ENCODE measurements at regions not wholly inside any gene's neighbourhood (a gene's known extent, or its start where the extent isn't known, plus 50 kb on each side); places are given as distances from the start of the nearest gene placed in this dataset.

DNA sequence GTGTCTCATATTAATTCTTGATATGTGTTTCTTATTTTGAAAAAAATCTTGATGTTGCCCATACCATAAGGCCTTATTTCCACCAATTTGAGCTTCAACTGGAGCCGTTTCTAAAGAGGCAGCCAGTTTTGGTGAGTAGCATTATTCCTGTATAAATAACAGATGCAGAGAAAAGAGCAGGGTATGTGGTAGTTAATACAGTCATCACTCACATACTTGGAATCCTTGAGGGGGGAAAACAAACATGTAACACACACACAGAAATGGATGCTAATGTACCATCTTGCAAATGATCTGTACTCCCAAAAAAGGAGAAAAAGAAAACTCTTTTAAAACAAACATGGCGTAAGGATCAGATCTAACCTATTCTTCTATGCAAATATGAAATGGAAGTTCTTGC, 389.7 kb downstream of the GPM6A start:
- Mint-ChIP-seq H3K27ac (no peak overlapping the region), H3K9me3 (no peaks in the 10 kb centered on the region), H3K4me3 (no peak overlapping the region), H3K27me3 (ENCODE audit: insufficient read depth, low read depth, poor library complexity) (peaks cover 6% of the 10 kb centered on the region), H3K36me3 (ENCODE audit: low read depth) (no peaks in the 10 kb centered on the region), H3K4me1 (peaks cover 3% of the 10 kb centered on the region; the same call in 2 of the 3 replicates)
- H4K20me1 ChIP-seq (replicated peaks; ENCODE audit: insufficient read depth): no peaks in the 10 kb centered on the region
- no peak for DNase-seq (ENCODE audit: low spot score)
- no peaks in the 10 kb centered on the region for H3K9me2 ChIP-seq (ENCODE audit: insufficient read depth)
- H3K27ac ChIP-seq (ENCODE audit: low read depth): no peak overlapping the region
- no peak overlapping the region for H3K4me2 ChIP-seq
- ATAC-seq: no peak
- H2AFZ ChIP-seq: 0 out of 2 replicates have a peak overlapping the region, but pooled peaks have one; percentile 63
- H3K36me3 ChIP-seq (ENCODE audit: insufficient read depth): no peaks in the 10 kb centered on the region; the same call in 1 of the 2 replicates
- TF ChIP-seq POLR2AphosphoS5 (IDR thresholded peaks at IDR 0.05; ENCODE audit: low read depth) (no peak), EZH2 (IDR thresholded peaks at IDR 0.05; ENCODE audit: low read depth, unreplicated experiment) (no peak), ZNF331 (CRISPR knock-in tag; IDR thresholded peaks at IDR 0.05; ENCODE audit: low read depth) (no peak), ETS1 (IDR thresholded peaks at IDR 0.05) (no peak), CREB1 (CRISPR knock-in tag; IDR thresholded peaks at IDR 0.05; ENCODE audit: low read depth) (no peak), STAT1 (IDR thresholded peaks at IDR 0.05; ENCODE audit: unreplicated experiment) (no peak), NANOG (IDR thresholded peaks at IDR 0.05; ENCODE audit: borderline replicate concordance) (no peak), JUNB (IDR thresholded peaks at IDR 0.05; ENCODE audit: unreplicated experiment) (no peak), EZH2phosphoT487 (IDR thresholded peaks at IDR 0.05; ENCODE audit: unreplicated experiment) (no peak), ZNF462 (CRISPR knock-in tag; IDR thresholded peaks at IDR 0.05) (no peak), ZNF114 (CRISPR knock-in tag; IDR thresholded peaks at IDR 0.05) (no peak)
- TF ChIP-seq, protein P1, sequence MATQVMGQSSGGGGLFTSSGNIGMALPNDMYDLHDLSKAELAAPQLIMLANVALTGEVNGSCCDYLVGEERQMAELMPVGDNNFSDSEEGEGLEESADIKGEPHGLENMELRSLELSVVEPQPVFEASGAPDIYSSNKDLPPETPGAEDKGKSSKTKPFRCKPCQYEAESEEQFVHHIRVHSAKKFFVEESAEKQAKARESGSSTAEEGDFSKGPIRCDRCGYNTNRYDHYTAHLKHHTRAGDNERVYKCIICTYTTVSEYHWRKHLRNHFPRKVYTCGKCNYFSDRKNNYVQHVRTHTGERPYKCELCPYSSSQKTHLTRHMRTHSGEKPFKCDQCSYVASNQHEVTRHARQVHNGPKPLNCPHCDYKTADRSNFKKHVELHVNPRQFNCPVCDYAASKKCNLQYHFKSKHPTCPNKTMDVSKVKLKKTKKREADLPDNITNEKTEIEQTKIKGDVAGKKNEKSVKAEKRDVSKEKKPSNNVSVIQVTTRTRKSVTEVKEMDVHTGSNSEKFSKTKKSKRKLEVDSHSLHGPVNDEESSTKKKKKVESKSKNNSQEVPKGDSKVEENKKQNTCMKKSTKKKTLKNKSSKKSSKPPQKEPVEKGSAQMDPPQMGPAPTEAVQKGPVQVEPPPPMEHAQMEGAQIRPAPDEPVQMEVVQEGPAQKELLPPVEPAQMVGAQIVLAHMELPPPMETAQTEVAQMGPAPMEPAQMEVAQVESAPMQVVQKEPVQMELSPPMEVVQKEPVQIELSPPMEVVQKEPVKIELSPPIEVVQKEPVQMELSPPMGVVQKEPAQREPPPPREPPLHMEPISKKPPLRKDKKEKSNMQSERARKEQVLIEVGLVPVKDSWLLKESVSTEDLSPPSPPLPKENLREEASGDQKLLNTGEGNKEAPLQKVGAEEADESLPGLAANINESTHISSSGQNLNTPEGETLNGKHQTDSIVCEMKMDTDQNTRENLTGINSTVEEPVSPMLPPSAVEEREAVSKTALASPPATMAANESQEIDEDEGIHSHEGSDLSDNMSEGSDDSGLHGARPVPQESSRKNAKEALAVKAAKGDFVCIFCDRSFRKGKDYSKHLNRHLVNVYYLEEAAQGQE (IDR thresholded peaks at IDR 0.05; ENCODE audit: unreplicated experiment): no peak
- TF ChIP-seq, protein P2, sequence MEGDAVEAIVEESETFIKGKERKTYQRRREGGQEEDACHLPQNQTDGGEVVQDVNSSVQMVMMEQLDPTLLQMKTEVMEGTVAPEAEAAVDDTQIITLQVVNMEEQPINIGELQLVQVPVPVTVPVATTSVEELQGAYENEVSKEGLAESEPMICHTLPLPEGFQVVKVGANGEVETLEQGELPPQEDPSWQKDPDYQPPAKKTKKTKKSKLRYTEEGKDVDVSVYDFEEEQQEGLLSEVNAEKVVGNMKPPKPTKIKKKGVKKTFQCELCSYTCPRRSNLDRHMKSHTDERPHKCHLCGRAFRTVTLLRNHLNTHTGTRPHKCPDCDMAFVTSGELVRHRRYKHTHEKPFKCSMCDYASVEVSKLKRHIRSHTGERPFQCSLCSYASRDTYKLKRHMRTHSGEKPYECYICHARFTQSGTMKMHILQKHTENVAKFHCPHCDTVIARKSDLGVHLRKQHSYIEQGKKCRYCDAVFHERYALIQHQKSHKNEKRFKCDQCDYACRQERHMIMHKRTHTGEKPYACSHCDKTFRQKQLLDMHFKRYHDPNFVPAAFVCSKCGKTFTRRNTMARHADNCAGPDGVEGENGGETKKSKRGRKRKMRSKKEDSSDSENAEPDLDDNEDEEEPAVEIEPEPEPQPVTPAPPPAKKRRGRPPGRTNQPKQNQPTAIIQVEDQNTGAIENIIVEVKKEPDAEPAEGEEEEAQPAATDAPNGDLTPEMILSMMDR (conservative IDR thresholded peaks at IDR 0.05; ENCODE audit: low read depth in 2 of 2): no peak
- H3K79me2 ChIP-seq (replicated peaks; ENCODE audit: insufficient read depth): no peaks in the 10 kb centered on the region
- H3F3A ChIP-seq (replicated peaks; ENCODE audit: low read depth): no peaks in the 10 kb centered on the region
- H3K4me3 ChIP-seq: no peak overlapping the region
- H3K27me3 ChIP-seq (ENCODE audit: insufficient read depth): no peaks in the 10 kb centered on the region
- H3K4me1 ChIP-seq (ENCODE audit: insufficient read depth): peaks cover 3% of the 10 kb centered on the region; the same call in 1 of the 2 replicates

Data from GM23338 (cell line).